DOHH2 (cell line): ENCODE measurements at regions not wholly inside any gene's neighbourhood (a gene's known extent, or its start where the extent isn't known, plus 50 kb on each side); places are given as distances from the start of the nearest gene placed in this dataset.

Source experiments
- H3F3A ChIP-seq: fragments of 200-600 bp; sonication (generic), shearing (Covaris generic); 2 replicates; pipeline ENCODE4 v1.6.0; 2016; ENCODE audit warnings: antibody characterized with exemption, mild to moderate bottlenecking; ENCODE audit not compliant: control insufficient read depth, insufficient read depth
- H3K27ac ChIP-seq: fragments of 200-600 bp; sonication (generic); 2 replicates; pipeline ENCODE4 v1.5.1; 2014; ENCODE audit warnings: low read depth, mild to moderate bottlenecking, low read length, moderate library complexity
- H3K27me3 ChIP-seq: fragments of 200-600 bp; sonication (generic); 2 replicates; pipeline ENCODE4 v1.6.1; 2014; ENCODE audit warnings: mild to moderate bottlenecking, low read length, mixed read lengths; ENCODE audit not compliant: control insufficient read depth
- H3K36me3 ChIP-seq: fragments of 200-600 bp; sonication (generic); 2 replicates; pipeline ENCODE4 v1.6.1; 2014; ENCODE audit warnings: mild to moderate bottlenecking, low read length, moderate library complexity, mixed read lengths; ENCODE audit not compliant: control insufficient read depth
- H3K4me1 ChIP-seq: fragments of 200-600 bp; sonication (generic); 2 replicates; pipeline ENCODE4 v1.6.1; 2014; ENCODE audit warnings: mild to moderate bottlenecking, low read length, mixed read lengths; ENCODE audit not compliant: control insufficient read depth
- H3K4me2 ChIP-seq: fragments of 200-600 bp; sonication (generic); 2 replicates; pipeline ENCODE4 v1.6.0; 2014; ENCODE audit warnings: mild to moderate bottlenecking, low read length, moderate library complexity
- H3K4me3 ChIP-seq: fragments of 200-600 bp; sonication (generic); 2 replicates; pipeline ENCODE4 v1.5.1; 2014; ENCODE audit warnings: mild to moderate bottlenecking, low read length, mixed read lengths
- H3K79me2 ChIP-seq: fragments of 200-600 bp; sonication (generic); 2 replicates; pipeline ENCODE4 v1.6.1; 2014; ENCODE audit warnings: mild to moderate bottlenecking, low read length, mixed read lengths; ENCODE audit not compliant: control insufficient read depth
- H3K9me2 ChIP-seq: fragments of 200-600 bp; sonication (generic); replicated peaks from 2 replicates; pipeline ENCODE4 v1.6.1; 2014; ENCODE audit warnings: mild to moderate bottlenecking, low read length, mixed read lengths; ENCODE audit not compliant: control insufficient read depth
- H3K9me3 ChIP-seq: fragments of 200-600 bp; sonication (generic); 2 replicates; pipeline ENCODE4 v1.6.1; 2014; ENCODE audit warnings: antibody characterized with exemption, low read length, mixed read lengths; ENCODE audit not compliant: control insufficient read depth, insufficient read depth
- H4K20me1 ChIP-seq: fragments of 200-600 bp; sonication (generic); 2 replicates; pipeline ENCODE4 v1.6.0; 2014; ENCODE audit warnings: low read depth, mild to moderate bottlenecking, antibody characterized with exemption, low read length, moderate library complexity; ENCODE audit not compliant: control insufficient read depth, insufficient read depth
- EZH2phosphoT487 ChIP-seq: fragments of 200-600 bp; sonication (generic); IDR thresholded peaks from 2 replicates; pipeline ENCODE4 v1.6.1; 2017; ENCODE audit warnings: borderline replicate concordance, mild to moderate bottlenecking, antibody characterized with exemption, low read length, moderate library complexity, mixed read lengths
- TF ChIP-seq, protein P1 (sequence below): fragments of 200-600 bp; sonication (generic); IDR thresholded peaks from one replicate; pipeline ENCODE4 v1.5.1; 2014; ENCODE audit warnings: antibody characterized with exemption, mild to moderate bottlenecking, low read depth, low read length; ENCODE audit not compliant: poor library complexity, severe bottlenecking

DNA sequence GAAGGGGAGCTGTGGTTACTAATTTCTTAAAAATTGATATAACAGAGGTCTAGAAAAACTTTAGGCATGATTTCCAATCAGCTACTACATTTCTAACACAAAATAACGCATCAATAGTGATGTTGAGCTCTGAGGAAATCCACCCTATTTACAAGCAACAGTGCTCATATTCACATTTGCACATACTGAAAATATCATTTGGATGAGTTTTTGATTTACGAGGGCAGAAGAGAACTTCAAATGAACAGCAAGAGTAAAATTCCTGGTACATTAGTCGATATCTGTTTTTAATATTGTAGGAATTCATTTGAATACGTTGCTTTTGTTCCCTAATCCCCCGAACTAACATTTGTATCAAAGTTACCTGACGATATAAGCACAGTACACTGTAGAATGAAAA, 761.0 kb upstream of the POU3F3 start:
- Histone ChIP-seq H3K4me3 (no peak overlapping the region), H3K9me2 (no peaks in the 10 kb centered on the region), H3K9me3 (peaks cover 18% of the 10 kb centered on the region; the same call in 1 of the 2 replicates), H3K27me3 (no peaks in the 10 kb centered on the region), H3K4me1 (no peaks in the 10 kb centered on the region), H4K20me1 (no peaks in the 10 kb centered on the region), H3K27ac (no peak overlapping the region), H3K4me2 (no peak overlapping the region), H3F3A (no peaks in the 10 kb centered on the region), H3K36me3 (no peaks in the 10 kb centered on the region), H3K79me2 (no peaks in the 10 kb centered on the region)
- TF ChIP-seq, protein P1, sequence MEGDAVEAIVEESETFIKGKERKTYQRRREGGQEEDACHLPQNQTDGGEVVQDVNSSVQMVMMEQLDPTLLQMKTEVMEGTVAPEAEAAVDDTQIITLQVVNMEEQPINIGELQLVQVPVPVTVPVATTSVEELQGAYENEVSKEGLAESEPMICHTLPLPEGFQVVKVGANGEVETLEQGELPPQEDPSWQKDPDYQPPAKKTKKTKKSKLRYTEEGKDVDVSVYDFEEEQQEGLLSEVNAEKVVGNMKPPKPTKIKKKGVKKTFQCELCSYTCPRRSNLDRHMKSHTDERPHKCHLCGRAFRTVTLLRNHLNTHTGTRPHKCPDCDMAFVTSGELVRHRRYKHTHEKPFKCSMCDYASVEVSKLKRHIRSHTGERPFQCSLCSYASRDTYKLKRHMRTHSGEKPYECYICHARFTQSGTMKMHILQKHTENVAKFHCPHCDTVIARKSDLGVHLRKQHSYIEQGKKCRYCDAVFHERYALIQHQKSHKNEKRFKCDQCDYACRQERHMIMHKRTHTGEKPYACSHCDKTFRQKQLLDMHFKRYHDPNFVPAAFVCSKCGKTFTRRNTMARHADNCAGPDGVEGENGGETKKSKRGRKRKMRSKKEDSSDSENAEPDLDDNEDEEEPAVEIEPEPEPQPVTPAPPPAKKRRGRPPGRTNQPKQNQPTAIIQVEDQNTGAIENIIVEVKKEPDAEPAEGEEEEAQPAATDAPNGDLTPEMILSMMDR = no peak

- H3K79me2 ChIP-seq = no peaks in the 10 kb centered on the region
- peak overlapping the region; percentile 79 for H3K4me2 ChIP-seq
- peaks cover 25% of the 10 kb centered on the region for H3F3A ChIP-seq
- peaks cover 58% of the 10 kb centered on the region for H3K36me3 ChIP-seq
- H3K27me3 ChIP-seq = no peaks in the 10 kb centered on the region
- peaks cover 76% of the 10 kb centered on the region for H3K4me1 ChIP-seq
- H3K9me3 ChIP-seq = peaks cover 28% of the 10 kb centered on the region
- TF ChIP-seq, protein P1 = no peak
- TF ChIP-seq EZH2phosphoT487 = no peak
- H3K9me2 ChIP-seq = no peaks in the 10 kb centered on the region
- peak overlapping the region; percentile 59 for H3K4me3 ChIP-seq
- H3K27ac ChIP-seq = peak overlapping the region; percentile 97
- H4K20me1 ChIP-seq = no peaks in the 10 kb centered on the region
Measured at GRCh38 chr2:104102615-104103014, 751.3 kb upstream of the POU3F3 start.

- H3K4me2 ChIP-seq = peak overlapping the region; percentile 67
Measured at GRCh38 chr2:104109356-104109755, 744.6 kb upstream of the POU3F3 start.

More at GRCh38 chr2:104109356-104109755, 744.6 kb upstream of the POU3F3 start:
- Histone ChIP-seq H3K27ac (peak overlapping the region; percentile 90), H3K4me3 (peak overlapping the region; percentile 56), H3K36me3 (peaks cover 35% of the 10 kb centered on the region), H3K9me2 (no peaks in the 10 kb centered on the region), H3K79me2 (no peaks in the 10 kb centered on the region), H3K4me1 (peaks cover 50% of the 10 kb centered on the region), H3K27me3 (no peaks in the 10 kb centered on the region), H4K20me1 (no peaks in the 10 kb centered on the region), H3F3A (peaks cover 22% of the 10 kb centered on the region), H3K9me3 (peaks cover 18% of the 10 kb centered on the region)
- TF ChIP-seq EZH2phosphoT487 = no peak
- TF ChIP-seq, protein P1 = no peak
